MM.1S (cell line): ENCODE measurements at regions not wholly inside any gene's neighbourhood (a gene's known extent, or its start where the extent isn't known, plus 50 kb on each side); places are given as distances from the start of the nearest gene placed in this dataset.

Experiments used
- CTCF ChIP-seq: fragments of 300-600 bp; sonication (generic); IDR thresholded peaks from 2 replicates; pipeline ENCODE4 v1.5.1; 2016; ENCODE audit warnings: antibody characterized with exemption, low read length, mixed read lengths
- EZH2 ChIP-seq: fragments of 300-600 bp; sonication (generic); optimal IDR thresholded peaks from 2 replicates; pipeline ENCODE3; 2017; ENCODE audit warnings: low read depth, mild to moderate bottlenecking, antibody characterized with exemption, low read length, mixed read lengths

GRCh38 chr14:55744321-55744720, 164.3 kb downstream of the KTN1 start:
- TF ChIP-seq CTCF (no peak), EZH2 (no peak)
